NB4 (cell line): ENCODE measurements at regions not wholly inside any gene's neighbourhood (a gene's known extent, or its start where the extent isn't known, plus 50 kb on each side); places are given as distances from the start of the nearest gene placed in this dataset.

Experiments
- DNase-seq: peaks from one replicate; pipeline ENCODE4 v3.0.0; 2010; ENCODE audit warnings: low read depth
- H3K4me3 ChIP-seq: one replicate; pipeline ENCODE4 v1.5.1; 2011; ENCODE audit warnings: mild to moderate bottlenecking, low read depth, low read length, moderate library complexity
- CTCF ChIP-seq: IDR thresholded peaks from one replicate; pipeline ENCODE4 v1.5.1; 2012; ENCODE audit warnings: low read depth, low read length
- MAX ChIP-seq: IDR thresholded peaks from 2 replicates; pipeline ENCODE4 v1.6.1; 2011; ENCODE audit warnings: low read depth, low read length
- MYC ChIP-seq: IDR thresholded peaks from 2 replicates; pipeline ENCODE4 v1.6.1; 2011; ENCODE audit warnings: low read depth, low read length
- POLR2A ChIP-seq: IDR thresholded peaks from 2 replicates; pipeline ENCODE4 v1.6.1; 2011; ENCODE audit warnings: mild to moderate bottlenecking; ENCODE audit not compliant: insufficient read length; ENCODE audit errors: extremely low read depth

GRCh38 chr2:204170411-204170810 is 233.8 kb downstream of the ICOS start:
- H3K4me3 ChIP-seq, result no peak overlapping the region
- DNase-seq, result no peak
- TF ChIP-seq MYC (no peak), MAX (no peak), POLR2A (no peak), CTCF (no peak)

GRCh38 chr2:204171432-204172144 is 235.0 kb downstream of the ICOS start:
- DNase-seq, result no peak
- no peak for TF ChIP-seq POLR2A
- TF ChIP-seq MYC, result no peak
- no peak for TF ChIP-seq MAX
- no peak for TF ChIP-seq CTCF
- no peak overlapping the region for H3K4me3 ChIP-seq

GRCh38 chr2:204172145-204172600 is 235.6 kb downstream of the ICOS start:
- no peak for TF ChIP-seq MYC
- no peak for TF ChIP-seq CTCF
- no peak for TF ChIP-seq MAX
- no peak for TF ChIP-seq POLR2A
- no peak for DNase-seq
- no peak overlapping the region for H3K4me3 ChIP-seq

GRCh38 chr2:204174034-204174433 is 237.5 kb downstream of the ICOS start:
- TF ChIP-seq POLR2A, result no peak
- TF ChIP-seq MYC, result no peak
- TF ChIP-seq CTCF, result no peak
- no peak for TF ChIP-seq MAX
- H3K4me3 ChIP-seq, result no peak overlapping the region
- DNase-seq, result no peak

- H3K4me3 ChIP-seq, result no peak overlapping the region
- DNase-seq, result no peak
- no peak for TF ChIP-seq POLR2A
- TF ChIP-seq MYC, result no peak
- no peak for TF ChIP-seq MAX
- no peak for TF ChIP-seq CTCF
Measured at GRCh38 chr2:204175552-204176271, 239.1 kb downstream of the ICOS start.
